GM19043 (cell line): ENCODE measurements at regions not wholly inside any gene's neighbourhood (a gene's known extent, or its start where the extent isn't known, plus 50 kb on each side); places are given as distances from the start of the nearest gene placed in this dataset.
"Not testable (repeated sequence)": the region's sequence is repeated elsewhere in the genome, so short reads cannot be mapped to it uniquely, and the experiment has no call there.

Source experiments
- ATAC-seq: cut with Tn5 transposase; IDR thresholded peaks from one replicate; pipeline ENCODE4 v1.9.1; 2021; ENCODE audit warnings: low read depth; ENCODE audit not compliant: unreplicated experiment

- not testable (repeated sequence) for ATAC-seq
Measured at GRCh38 chr21:6428498-6429092, 4092.8 kb upstream of the TPTE start.

- not testable (repeated sequence) for ATAC-seq
Measured at GRCh38 chr21:6429924-6430323, 4091.5 kb upstream of the TPTE start.

DNA sequence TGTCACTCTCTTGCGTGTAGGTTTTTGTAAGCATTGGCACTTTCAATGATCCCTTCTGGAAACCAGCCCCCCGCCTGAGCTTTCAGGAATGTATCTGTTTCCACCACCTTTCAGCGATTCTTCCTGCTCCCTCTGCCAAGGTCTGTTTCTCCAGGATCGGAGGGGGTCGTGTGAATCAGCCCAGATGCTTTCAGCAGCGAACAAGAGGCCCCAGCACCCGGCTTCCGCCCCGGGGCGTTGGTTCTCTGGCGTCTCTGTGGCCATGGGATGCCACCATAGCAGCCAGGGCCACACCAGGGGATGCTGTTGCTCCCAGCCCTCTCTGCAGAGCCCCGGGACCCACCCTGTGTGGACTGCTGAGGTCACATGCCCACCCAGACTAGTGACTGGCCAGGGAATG is 4088.2 kb upstream of the TPTE start:
- ATAC-seq = not testable (repeated sequence)

GRCh38 chr21:6436205-6436604 is 4085.2 kb upstream of the TPTE start:
- not testable (repeated sequence) for ATAC-seq

GRCh38 chr21:6436971-6437833 is 4084.2 kb upstream of the TPTE start:
- not testable (repeated sequence) for ATAC-seq

DNA sequence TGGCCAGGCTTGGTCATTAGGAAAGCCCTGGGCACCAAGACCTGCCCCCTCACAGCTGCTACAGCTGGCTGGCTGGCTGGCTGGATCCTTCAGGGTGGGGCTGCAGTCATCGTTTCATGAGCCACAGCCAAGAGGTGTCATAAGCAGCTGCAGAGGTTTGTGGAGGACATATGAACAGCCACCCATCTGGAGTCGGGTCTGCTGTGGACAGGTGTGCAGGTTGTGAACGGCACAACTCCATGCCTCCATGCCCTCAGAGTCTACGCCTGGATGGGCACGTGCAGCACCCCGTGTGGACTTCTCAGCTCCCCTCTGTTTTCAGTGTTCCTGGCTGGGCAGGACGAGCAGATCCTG is 4083.6 kb upstream of the TPTE start:
- ATAC-seq = not testable (repeated sequence)

GRCh38 chr21:6439058-6439457 is 4082.3 kb upstream of the TPTE start:
- not testable (repeated sequence) for ATAC-seq

- ATAC-seq = not testable (repeated sequence)
Measured at GRCh38 chr21:6454648-6455340, 4066.6 kb upstream of the TPTE start.

DNA sequence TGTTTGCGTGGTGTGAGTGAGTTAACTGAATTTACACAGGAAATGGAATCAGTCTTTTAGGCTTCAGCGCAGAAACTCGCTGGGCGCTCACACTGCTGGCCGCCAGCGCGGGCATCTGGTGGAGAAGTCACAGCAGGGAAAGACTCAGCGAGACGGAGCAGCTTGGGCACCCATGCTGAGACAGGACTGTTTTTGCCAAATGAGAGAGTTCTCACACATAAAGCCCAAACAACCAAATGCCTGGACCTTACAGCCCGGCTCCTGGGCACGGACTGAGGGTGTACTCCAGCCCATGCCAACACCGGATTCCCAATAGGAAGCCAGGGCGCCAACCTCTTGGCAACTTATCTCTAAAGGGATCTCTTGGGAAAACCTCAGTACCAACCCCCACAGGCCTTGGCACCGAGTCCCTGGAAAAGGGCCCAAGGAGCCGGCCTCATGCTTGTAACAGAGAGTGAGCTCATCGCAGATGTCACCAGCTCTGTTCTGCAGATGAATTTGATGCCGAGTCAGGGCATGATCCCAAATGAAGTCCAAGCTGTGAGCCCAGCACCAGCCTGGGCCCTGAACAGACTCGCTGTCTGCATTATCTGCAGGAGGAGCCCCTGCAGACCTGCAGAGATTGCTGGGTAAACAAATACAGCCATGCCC is 4065.2 kb upstream of the TPTE start:
- not testable (repeated sequence) for ATAC-seq

DNA sequence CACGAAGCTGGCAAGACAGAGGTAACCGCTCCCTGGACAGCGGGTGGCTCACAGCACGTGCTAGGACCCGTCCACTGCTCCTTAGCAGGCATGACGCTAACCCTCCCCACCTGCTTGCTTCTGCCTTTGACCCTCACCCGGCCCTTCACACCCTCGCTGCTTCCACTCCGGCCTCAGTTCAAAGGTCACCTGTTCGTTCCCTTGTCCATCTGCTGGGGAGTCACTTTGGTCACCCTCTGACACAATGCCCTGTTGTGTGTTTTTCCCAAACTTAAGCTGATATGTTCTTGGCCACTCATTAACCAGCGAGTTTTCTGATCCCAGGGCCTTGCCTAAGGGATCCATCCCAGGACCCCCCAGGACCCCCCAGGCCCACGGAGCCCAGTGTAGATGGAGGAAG is 4061.6 kb upstream of the TPTE start:
- not testable (repeated sequence) for ATAC-seq

DNA sequence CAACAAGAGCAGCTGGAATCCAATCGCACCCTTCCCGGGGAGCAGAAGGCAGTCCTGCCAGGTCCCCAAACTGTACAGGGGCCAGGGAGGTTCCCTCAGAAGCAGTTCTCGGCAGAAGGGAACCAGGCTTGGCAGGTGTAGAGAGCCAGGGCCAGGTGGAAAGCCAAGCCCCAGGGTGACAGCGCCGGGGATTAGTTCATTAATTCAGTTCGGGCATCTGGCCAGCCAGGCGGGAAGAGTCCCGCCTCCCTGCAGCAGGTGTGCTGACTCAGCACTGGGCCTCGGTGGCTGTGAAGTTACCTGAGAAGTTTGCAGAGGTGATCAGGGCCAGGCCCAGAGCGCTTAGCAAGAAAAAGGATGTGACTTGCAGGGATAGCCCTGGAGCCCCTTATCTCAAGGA is 4060.0 kb upstream of the TPTE start:
- not testable (repeated sequence) for ATAC-seq

DNA sequence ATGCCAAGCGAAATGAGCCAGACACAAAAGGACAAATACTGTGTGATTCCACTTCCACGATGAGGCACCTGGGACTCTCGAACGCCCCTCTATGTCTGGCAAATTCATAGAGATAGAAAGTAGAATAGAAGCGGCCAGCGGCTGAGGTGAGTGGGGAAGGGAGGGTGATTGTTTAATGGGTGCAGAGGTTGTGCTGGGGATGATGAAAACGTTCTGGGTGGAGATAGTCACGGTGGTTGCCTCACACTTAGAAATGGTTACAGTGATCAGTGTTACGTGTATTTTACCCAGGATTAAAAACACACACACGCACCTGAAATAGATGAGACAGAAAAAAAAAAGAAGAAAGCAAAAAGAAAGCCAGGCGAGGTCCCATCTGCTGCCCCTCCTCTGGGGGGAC is 4057.0 kb upstream of the TPTE start:
- not testable (repeated sequence) for ATAC-seq

- not testable (repeated sequence) for ATAC-seq
Measured at GRCh38 chr21:6466081-6466698, 4055.2 kb upstream of the TPTE start.

DNA sequence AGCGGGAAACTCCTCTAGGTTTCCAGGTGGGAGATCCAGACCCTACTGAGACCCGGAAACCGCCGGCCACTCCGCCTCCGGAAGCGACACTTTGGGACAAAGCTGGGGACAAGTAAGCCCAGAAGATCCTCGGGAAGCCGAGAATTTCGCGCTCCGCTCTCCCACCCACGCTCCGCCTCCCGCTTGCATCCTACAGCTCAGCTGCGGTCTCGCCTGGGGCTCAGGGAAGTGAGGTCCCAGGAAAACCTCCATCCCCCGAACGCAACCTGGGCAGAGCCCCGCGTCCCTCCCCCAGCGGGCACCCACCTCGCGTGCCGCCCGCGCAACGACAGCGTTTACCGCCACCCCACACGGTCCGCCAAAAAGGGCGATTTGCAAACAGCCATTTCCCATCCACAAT is 4054.7 kb upstream of the TPTE start:
- not testable (repeated sequence) for ATAC-seq

DNA sequence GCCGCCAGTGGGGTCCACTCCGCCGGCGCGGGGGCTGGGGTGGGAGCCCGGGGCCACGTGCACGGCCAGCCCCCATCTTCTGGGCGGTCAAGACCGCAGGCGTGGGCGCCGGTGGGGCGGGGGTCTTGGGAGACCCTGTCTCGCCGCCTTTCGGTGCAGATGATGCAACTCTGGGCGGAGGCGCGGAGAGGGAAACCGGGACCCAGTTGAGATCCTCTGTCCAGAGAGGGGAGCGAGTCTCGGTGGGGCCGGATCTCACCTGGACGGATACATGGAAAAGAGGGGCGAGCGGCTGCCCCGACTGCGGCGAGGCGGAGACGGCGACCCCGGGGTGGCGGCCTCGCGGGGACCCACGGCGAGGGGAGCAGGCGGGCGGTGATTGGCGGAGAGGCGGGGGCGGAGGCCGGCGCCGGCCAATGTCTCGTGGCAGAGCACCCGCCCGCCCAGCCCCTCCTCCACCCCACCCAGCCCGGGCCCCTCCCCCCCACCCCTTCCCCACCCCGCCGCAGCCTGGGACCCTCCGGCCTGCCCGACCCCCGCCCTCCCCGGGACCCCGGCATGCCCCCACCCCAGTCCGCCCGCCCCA is 4054.1 kb upstream of the TPTE start:
- not testable (repeated sequence) for ATAC-seq

- not testable (repeated sequence) for ATAC-seq
Measured at GRCh38 chr21:6467907-6468306, 4053.5 kb upstream of the TPTE start.

DNA sequence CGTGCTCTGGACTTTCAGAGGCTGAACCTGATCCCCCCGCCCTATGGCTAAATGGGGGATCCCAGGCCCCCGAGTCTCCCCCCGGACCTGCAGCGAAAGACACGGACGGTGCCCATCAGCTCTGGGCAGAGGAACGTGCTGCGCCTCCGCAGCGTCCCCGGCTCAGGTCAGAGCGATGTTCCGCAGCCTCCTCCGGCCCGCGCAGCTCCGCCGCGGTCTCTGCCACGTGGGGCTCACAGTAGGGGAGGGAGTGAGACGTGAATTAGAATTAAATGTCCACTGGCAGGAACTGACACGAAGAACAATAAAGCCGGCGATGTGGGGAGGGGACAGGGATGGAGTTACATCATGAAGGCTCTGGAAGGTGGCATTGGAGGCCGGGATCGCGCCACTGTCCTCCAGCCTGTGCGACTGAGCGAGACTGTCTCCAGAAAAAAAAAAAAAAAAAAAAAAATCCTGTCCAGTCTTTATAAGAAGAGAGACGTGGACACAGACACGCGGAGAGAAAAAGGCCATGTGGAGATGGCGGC is 4053.0 kb upstream of the TPTE start:
- ATAC-seq = not testable (repeated sequence)

DNA sequence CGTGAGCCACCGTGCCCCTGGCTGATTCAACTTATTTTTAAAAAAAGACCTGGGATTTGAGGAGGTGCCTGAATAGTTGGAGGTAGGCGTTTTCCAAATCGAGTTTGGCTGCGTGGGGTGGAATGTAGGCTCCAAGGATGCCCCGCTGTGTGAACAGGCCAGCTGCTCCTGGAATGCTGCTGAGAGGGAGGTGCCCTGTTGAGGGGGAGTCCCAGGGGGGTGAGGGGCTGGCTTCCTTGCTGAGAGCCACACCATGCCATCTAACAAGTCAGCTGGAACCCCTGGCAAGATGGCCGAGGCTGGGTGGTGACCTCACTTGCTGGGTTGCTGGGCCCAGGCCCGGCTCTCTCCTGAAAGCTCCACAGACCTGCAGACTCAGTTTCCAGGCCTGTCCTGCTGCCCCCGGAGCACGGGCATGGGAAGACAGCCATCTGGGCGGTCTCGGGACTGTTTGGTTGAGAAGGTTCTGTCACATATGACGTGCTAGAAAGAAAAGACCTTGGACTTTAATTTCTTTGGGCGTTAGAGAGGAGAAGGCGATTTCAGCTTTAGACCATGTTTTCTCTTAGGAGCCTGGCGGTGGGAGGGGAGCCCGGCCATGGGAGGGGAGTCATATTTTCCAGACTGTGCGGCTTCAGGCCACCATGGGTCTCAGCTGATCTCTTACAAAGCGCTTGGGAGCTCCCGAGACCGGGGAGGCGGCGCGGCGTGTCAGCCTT is 4047.0 kb upstream of the TPTE start:
- ATAC-seq = not testable (repeated sequence)

- ATAC-seq = not testable (repeated sequence)
Measured at GRCh38 chr21:6481116-6481515, 4040.3 kb upstream of the TPTE start.
